ENCODE measurements at regions not wholly inside any gene's neighbourhood (a gene's known extent, or its start where the extent isn't known, plus 50 kb on each side); places are given as distances from the start of the nearest gene placed in this dataset.

DNA sequence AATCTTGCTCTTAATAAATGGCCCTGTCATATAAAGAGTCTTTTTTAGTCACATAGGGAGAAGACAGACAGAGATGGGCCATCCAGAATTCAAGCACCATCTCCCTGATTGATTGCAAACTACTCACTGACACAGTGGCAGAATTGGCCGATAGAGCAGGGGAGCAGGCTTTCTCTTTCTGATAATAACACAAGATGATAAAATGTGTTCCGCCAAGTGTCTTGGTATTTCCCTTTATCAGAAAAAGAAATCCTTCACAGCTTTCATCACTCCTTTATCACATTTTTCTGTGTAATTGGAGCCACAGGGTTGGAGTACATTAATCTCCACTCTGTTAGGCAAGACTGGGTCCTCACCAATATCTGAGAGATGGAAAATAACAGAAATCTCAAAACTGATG is 406.0 kb downstream of the TMEM135 start:
- no peak for TF ChIP-seq POLR2A (IDR thresholded peaks at IDR 0.05; ENCODE audit: low read depth, low read length)
- DNase-seq (ENCODE audit: insufficient read length, low spot score) (no peak), FAIRE-seq (no peak)

DNA sequence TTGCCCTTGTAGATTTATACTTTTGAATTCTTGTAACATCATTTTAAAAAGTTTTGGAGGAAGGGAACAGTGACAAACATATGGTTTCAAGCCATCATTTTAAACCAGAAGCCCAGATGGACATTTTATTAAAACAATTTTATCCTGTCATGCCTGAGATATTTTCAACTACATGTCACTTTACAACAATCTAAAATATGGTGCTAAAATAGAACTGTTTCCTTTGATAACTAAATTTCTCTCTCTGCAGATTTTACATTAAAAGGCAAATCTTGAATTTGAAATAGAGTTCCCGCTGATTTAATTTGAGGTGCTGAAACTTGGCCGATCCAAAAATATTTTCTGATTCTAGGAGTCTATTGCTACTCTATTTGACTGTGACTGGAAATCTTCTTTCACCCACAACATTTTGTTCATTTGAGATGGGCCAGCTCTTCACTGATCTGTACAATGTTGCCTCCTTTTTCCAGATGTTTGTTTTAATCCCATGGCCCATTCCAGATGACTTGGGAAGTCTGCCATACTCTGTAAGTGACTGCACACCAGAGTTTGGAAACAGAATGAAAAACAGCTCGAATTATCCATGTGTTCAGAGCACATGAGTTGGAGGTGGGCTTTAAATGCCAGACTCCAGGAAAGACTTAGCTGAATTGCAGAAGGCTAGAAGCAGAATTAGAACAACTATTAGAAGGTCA is 402.5 kb downstream of the TMEM135 start:
- TF ChIP-seq POLR2A (IDR thresholded peaks at IDR 0.05; ENCODE audit: low read depth, low read length) = no peak
- FAIRE-seq (no peak), DNase-seq (ENCODE audit: insufficient read length, low spot score) (no peak)

- TF ChIP-seq POLR2A (IDR thresholded peaks at IDR 0.05; ENCODE audit: low read depth, low read length) = no peak
- DNase-seq (ENCODE audit: insufficient read length, low spot score) = no peak
- no peak for FAIRE-seq
Observed at GRCh38 chr11:87438416-87438815, 400.7 kb downstream of the TMEM135 start.

DNA sequence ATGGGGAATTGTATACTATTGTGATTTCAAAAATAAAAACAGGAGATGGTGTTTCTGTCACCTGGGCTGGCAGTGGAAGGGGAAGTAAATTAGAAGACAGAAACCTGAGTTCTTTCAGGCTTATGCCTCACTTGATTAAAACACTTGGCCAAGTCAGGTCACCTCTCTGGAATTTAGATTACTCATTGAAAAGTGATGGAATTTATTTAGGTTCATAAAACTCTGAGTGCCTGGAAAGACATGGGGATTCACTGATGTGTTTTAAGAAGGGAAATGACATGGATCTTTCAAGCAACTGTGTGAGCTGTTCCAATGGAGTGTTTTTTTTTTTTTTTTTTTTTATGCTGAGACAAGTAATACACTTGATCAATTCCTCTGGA is 400.1 kb downstream of the TMEM135 start:
- FAIRE-seq (peak; percentile 60), DNase-seq (ENCODE audit: insufficient read length, low spot score) (no peak)
- TF ChIP-seq POLR2A (IDR thresholded peaks at IDR 0.05; ENCODE audit: low read depth, low read length) = no peak

DNA sequence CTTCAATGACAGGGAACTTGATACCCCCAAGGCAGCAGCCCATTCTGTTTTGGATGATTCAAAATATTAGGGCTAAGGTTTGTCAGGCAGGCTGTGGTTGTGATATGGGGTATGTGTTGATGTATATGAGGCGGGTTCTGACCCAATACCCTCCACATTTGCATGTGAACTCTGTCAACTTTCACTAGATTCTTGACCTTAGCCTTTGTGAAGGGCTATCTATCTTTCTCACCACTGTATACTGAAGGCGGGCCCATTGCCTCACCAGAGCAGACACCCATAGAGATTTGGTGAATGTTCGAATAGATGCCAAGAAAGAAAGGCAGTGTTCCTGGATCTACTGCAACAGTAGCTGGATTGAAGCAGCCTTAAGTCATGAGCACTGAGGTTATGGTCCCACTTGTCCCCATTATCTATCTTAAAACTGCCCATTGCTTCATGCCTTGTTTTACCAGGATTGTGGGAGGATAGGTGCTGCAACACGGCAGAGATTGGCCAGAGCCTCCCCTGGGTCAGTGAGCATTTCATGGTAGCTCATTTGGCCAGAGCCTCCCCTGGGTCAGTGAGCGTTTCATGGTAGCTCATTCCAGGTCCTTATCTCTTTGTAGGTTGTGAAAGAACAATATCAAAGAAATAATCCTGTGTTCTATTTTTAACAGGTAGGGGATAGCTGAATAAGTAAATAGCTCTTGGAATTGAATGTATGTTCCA is 399.6 kb downstream of the TMEM135 start:
- FAIRE-seq = no peak
- no peak for DNase-seq (ENCODE audit: insufficient read length, low spot score)
- no peak for TF ChIP-seq POLR2A (IDR thresholded peaks at IDR 0.05; ENCODE audit: low read depth, low read length)

GRCh38 chr11:87432022-87432421 is 394.3 kb downstream of the TMEM135 start:
- FAIRE-seq (no peak), DNase-seq (ENCODE audit: insufficient read length, low spot score) (no peak)
- no peak for TF ChIP-seq POLR2A (IDR thresholded peaks at IDR 0.05; ENCODE audit: low read depth, low read length)

DNA sequence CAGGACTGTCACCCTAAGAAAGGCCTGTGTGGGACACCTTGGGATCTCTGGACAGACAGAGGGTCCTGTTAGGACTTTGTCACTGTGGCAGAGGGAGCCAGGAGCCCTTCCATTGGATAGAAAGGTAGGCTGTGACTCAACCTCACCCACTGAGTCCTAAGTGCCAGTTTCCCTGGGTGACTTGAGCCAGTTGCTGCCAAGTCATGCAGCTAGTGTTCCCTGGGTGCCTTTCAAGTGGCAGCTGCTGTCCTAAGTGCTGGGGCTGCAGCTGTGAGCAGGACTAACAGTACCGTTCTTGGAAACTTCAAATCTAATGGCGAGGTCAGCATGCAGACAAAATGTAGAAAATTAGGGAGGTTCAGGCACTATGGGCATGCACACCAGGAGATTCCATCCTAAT is 393.7 kb downstream of the TMEM135 start:
- TF ChIP-seq POLR2A (IDR thresholded peaks at IDR 0.05; ENCODE audit: low read depth, low read length) = no peak
- DNase-seq (ENCODE audit: insufficient read length, low spot score) (no peak), FAIRE-seq (no peak)

DNA sequence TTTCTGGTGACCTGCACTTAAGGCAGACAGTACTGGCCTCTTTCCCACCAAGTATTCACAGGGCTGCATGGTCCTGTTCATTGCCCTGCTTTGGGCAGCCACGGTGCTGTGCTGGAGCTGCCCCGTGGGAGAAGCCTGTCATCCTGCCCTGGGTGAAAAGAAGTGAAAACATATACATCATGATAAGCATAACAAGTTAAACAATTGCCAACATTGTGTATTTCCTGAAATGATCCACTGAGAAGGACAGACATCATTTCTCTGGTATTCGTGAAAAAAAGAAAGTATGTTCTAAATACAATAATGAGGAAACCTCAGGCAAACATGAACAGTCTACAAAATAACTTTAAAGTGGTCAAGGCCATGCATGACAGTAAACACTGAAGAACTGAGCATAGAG is 393.1 kb downstream of the TMEM135 start:
- no peak for FAIRE-seq
- no peak for TF ChIP-seq POLR2A (IDR thresholded peaks at IDR 0.05; ENCODE audit: low read depth, low read length)
- DNase-seq (ENCODE audit: insufficient read length, low spot score) = no peak

GRCh38 chr11:87429996-87430395 is 392.3 kb downstream of the TMEM135 start:
- DNase-seq (ENCODE audit: insufficient read length, low spot score) (no peak), FAIRE-seq (no peak)
- no peak for TF ChIP-seq POLR2A (IDR thresholded peaks at IDR 0.05; ENCODE audit: low read depth, low read length)

- FAIRE-seq = no peak
- DNase-seq (ENCODE audit: insufficient read length, low spot score) = no peak
- no peak for TF ChIP-seq POLR2A (IDR thresholded peaks at IDR 0.05; ENCODE audit: low read depth, low read length)
Observed at GRCh38 chr11:87428266-87428665, 390.5 kb downstream of the TMEM135 start.

DNA sequence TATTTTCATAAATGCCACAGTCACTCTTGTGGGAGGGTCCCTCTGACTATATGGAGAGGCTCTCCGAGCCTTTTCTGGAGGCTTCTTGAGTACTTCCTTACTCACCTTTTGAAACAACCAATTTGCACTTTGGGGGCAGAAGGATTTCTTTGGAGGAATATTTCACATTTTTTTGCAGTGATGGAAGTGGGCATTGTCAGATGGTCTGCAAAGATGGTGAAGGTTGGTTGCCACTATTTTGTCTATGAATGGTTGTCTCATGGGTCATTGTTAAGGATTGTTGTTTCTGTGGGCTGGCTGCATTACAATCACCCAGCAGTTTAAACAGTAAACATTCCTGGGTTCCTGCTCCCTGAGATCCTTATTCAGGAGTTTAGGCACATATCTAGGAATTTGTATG is 388.2 kb downstream of the TMEM135 start:
- FAIRE-seq (no peak), DNase-seq (ENCODE audit: insufficient read length, low spot score) (no peak)
- no peak for TF ChIP-seq POLR2A (IDR thresholded peaks at IDR 0.05; ENCODE audit: low read depth, low read length)

DNA sequence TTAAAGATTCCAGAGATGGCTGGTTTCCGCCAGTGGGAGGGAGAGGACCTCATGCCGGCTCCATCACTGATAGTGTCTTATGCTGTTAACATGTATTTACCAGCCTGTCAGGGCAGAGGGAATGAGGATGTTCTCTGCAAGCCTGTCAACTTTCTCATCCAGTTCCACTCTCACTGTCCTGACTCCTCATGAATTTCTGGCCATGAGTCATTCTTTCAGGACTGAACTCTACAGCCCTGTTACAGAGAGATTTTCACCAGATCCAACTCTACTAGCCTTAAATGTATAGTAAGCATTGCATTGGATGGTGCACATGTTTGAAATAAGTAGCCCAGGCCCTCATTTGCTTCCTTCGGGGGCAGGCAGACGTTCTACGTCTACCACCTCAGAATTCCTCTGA is 387.7 kb downstream of the TMEM135 start:
- FAIRE-seq = no peak
- no peak for TF ChIP-seq POLR2A (IDR thresholded peaks at IDR 0.05; ENCODE audit: low read depth, low read length)
- no peak for DNase-seq (ENCODE audit: insufficient read length, low spot score)

- no peak for TF ChIP-seq POLR2A (IDR thresholded peaks at IDR 0.05; ENCODE audit: low read depth, low read length)
- DNase-seq (ENCODE audit: insufficient read length, low spot score) (no peak), FAIRE-seq (no peak)
Observed at GRCh38 chr11:87423161-87423560, 385.4 kb downstream of the TMEM135 start.

- FAIRE-seq (no peak), DNase-seq (ENCODE audit: insufficient read length, low spot score) (no peak)
- no peak for TF ChIP-seq POLR2A (IDR thresholded peaks at IDR 0.05; ENCODE audit: low read depth, low read length)
Observed at GRCh38 chr11:87422566-87422965, 384.8 kb downstream of the TMEM135 start.

DNA sequence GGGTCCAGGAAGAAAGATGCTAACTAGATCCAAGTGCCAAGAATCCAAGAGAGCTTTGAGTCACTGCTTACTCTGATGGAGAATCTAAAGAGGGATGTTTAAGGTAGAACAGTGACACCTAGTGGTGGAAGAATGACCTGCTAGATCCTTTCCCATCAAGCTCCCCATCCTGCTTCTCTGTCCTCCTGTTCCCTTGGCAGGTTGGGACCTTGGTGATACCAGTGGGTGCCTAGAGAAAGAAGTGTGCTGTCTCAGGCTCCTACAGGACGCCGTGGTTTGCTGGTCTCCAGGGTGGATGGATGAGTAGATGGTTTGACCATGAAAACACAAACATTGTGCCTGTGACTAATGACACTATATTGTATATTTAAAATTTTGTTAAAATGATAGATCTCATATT is 383.7 kb downstream of the TMEM135 start:
- FAIRE-seq = peak; percentile 68
- no peak for DNase-seq (ENCODE audit: insufficient read length, low spot score)
- no peak for TF ChIP-seq POLR2A (IDR thresholded peaks at IDR 0.05; ENCODE audit: low read depth, low read length)
